ENCODE measurements at regions not wholly inside any gene's neighbourhood (a gene's known extent, or its start where the extent isn't known, plus 50 kb on each side); places are given as distances from the start of the nearest gene placed in this dataset.
A peak's percentile ranks its signal among the peaks of the same experiment; 100 is the strongest.
"Not testable (repeated sequence)": the region's sequence is repeated elsewhere in the genome, so short reads cannot be mapped to it uniquely, and the experiment has no call there.

GRCh38 chr4:181020456-181020855, 1222.7 kb upstream of the TENM3 start:
- no peak overlapping the region for H3K4me3 ChIP-seq (ENCODE audit: low read length)
- no peak for TF ChIP-seq CTCF (conservative IDR thresholded peaks at IDR 0.05; ENCODE audit: low read length)
- DNase-seq (ENCODE audit: low read depth): no peak

- DNase-seq (ENCODE audit: low read depth): no peak
- no peak overlapping the region for H3K4me3 ChIP-seq (ENCODE audit: low read length)
- no peak for TF ChIP-seq CTCF (conservative IDR thresholded peaks at IDR 0.05; ENCODE audit: low read length)
Measured at GRCh38 chr4:181021213-181021612, 1222.0 kb upstream of the TENM3 start.

DNA sequence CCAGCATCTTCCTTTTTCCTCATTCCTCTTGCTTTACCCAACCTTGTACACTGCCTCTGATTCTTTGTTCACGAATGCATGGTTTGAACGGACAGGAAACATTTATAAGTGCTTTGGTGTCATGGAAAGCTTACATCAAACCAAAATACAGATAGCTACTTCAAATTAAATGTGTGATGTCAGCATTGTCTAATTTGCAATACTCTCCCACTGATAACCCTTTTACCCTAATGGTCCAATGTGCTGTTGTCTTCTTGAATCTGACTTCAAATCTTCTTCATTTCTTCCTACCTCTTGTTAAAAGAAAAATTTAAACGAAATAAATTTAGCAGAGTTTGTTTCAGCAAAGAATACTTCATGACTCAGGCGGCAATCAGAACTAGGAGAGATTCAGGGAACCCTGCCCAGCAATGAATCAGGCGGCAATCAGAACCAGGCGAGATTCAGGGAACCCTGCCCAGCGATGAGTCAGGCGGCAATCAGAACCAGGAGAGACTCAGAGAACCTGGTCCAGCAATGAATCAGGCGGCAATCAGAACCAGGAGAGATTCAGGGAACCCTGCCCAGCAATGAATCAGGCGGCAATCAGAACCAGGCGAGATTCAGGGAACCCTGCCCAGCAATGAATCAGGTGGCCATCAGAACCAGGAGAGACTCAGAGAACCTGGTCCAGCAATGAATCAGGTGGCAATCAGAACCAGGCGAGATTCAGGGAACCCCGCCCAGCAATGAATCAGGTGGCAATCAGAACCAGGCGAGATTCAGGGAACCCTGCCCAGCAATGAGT, 1212.9 kb upstream of the TENM3 start:
- H3K4me3 ChIP-seq (ENCODE audit: low read length): not testable (repeated sequence)
- DNase-seq (ENCODE audit: low read depth): peak; percentile 89

GRCh38 chr4:181030961-181031360, 1212.2 kb upstream of the TENM3 start:
- TF ChIP-seq CTCF (conservative IDR thresholded peaks at IDR 0.05; ENCODE audit: low read length): no peak
- peak; percentile 85 for DNase-seq (ENCODE audit: low read depth)
- H3K4me3 ChIP-seq (ENCODE audit: low read length): no peak overlapping the region

GRCh38 chr4:181043486-181043885, 1199.7 kb upstream of the TENM3 start:
- H3K4me3 ChIP-seq (ENCODE audit: low read length): no peak overlapping the region
- TF ChIP-seq CTCF (conservative IDR thresholded peaks at IDR 0.05; ENCODE audit: low read length): no peak
- DNase-seq (ENCODE audit: low read depth): no peak

DNA sequence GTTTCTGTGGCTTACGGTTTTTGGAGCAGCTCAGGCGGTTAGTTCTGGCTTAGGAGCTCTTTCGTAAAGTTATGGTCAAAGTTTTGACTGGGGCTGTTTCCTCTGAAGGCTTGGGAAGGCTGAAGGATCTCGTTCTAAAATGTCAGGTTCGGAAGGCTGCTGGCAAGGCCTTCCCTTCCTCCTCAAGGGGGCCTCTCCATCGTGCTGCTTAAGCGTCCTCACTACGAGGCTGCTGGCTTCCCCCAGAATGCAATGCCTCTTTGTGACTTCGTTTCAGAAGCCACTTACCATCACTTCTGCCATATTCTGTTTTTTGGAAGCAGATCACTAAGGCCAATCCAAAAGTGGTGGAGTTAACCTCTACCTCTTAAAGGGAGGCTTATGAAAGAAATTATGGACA, 1196.4 kb upstream of the TENM3 start:
- H3K4me3 ChIP-seq (ENCODE audit: low read length): no peak overlapping the region
- no peak for DNase-seq (ENCODE audit: low read depth)
- TF ChIP-seq CTCF (conservative IDR thresholded peaks at IDR 0.05; ENCODE audit: low read length): no peak

DNA sequence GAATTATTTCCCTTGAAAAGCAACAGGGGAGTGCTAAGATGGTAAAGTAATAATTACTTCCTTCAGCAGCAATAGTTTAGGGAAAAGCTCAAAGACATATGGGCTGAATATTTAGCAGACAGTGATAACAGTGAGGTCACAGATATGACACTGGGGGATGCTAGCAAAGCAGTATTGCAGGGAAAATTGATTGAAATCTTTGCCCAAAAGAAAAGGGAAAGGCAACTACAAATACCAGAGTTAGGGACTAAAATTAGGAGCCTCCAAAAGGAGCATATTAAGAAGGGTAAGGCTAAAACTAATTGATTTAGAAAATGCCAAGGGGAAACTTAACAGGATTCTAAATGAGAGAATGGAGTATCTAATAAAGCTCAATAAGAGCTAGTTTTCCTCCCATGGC, 1191.3 kb upstream of the TENM3 start:
- no peak overlapping the region for H3K4me3 ChIP-seq (ENCODE audit: low read length)
- no peak for DNase-seq (ENCODE audit: low read depth)
- no peak for TF ChIP-seq CTCF (conservative IDR thresholded peaks at IDR 0.05; ENCODE audit: low read length)
